Lung (tissue), 11 donors: ENCODE measurements at regions not wholly inside any gene's neighbourhood (a gene's known extent, or its start where the extent isn't known, plus 50 kb on each side); places are given as distances from the start of the nearest gene placed in this dataset.
A peak's percentile ranks its signal among the peaks of the same experiment; 100 is the strongest.

Experiments
- ATAC-seq: fragments of 200-7000 bp; cut with Tn5 transposase; one replicate; pipeline ENCODE4 v1.9.1; 2020; ENCODE audit warnings: moderate number of reproducible peaks; ENCODE audit not compliant: insufficient read depth, low FRiP score
- DNase-seq, 3 donors: peaks; one replicate each; pipeline ENCODE4 v3.0.0-alpha.2; 2013 to 2017
- H3K27ac ChIP-seq, 2 donors: one replicate each; pipeline ENCODE4 v1.5.1; 2013; ENCODE audit warnings: mild to moderate bottlenecking in 2 of 2, moderate library complexity in 2 of 2, control low read depth in 1 of 2, inconsistent platforms in 1 of 2, low read depth in 1 of 2, low read length in 1 of 2
- H3K27me3 ChIP-seq, 3 donors: one replicate each; pipeline ENCODE4 v1.5.1; 2013; ENCODE audit warnings: low read length in 2 of 3; ENCODE audit not compliant: control insufficient read depth in 3 of 3, insufficient read depth in 3 of 3
- H3K36me3 ChIP-seq, 4 donors: one replicate each; pipeline ENCODE4 v1.5.1; 2013; ENCODE audit warnings: low read length in 4 of 4, mild to moderate bottlenecking in 1 of 4, moderate library complexity in 1 of 4; ENCODE audit not compliant: control insufficient read depth in 4 of 4, insufficient read depth in 4 of 4
- H3K4me1 ChIP-seq, 5 donors: one replicate each; pipeline ENCODE4 v1.5.1; 2013; ENCODE audit warnings: low read length in 5 of 5, mild to moderate bottlenecking in 2 of 5, moderate library complexity in 1 of 5; ENCODE audit not compliant: control insufficient read depth in 5 of 5, insufficient read depth in 5 of 5
- H3K4me3 ChIP-seq: one replicate; pipeline ENCODE4 v1.5.1; 2013; ENCODE audit warnings: mild to moderate bottlenecking, control low read depth, moderate library complexity
- H3K9ac ChIP-seq, 2 donors: one replicate each; pipeline ENCODE4 v1.5.1; 2013; ENCODE audit warnings: low read length in 2 of 2, control low read depth in 1 of 2; ENCODE audit not compliant: insufficient read depth in 1 of 2
- H3K9me3 ChIP-seq, 4 donors: one replicate each; pipeline ENCODE4 v1.5.1; 2013; ENCODE audit warnings: low read length in 3 of 4, mild to moderate bottlenecking in 1 of 4, moderate library complexity in 1 of 4; ENCODE audit not compliant: control insufficient read depth in 4 of 4, insufficient read depth in 3 of 4
- WGBS, 2 donors: extraction: QIAGEN DNeasy Blood & Tissue Kit; methylation state at CpG; one replicate each; pipeline ENCODE4 v1.1.7; 2013; 5-methylcytosine and 5-hydroxymethylcytosine counted together
- TF ChIP-seq, protein P1 (sequence below): IDR thresholded peaks from 2 replicates; pipeline ENCODE4 v1.5.1; 2012; ENCODE audit warnings: mild to moderate bottlenecking; ENCODE audit errors: control extremely low read depth, extremely low read depth
- donor health status: control.
- donor health status: control.
- donor health status: Bipolar disorder and iron deficiency.
- donor health status: healthy.
- donor health status: DM: yes; HTN: yes; CAD: no.

DNA sequence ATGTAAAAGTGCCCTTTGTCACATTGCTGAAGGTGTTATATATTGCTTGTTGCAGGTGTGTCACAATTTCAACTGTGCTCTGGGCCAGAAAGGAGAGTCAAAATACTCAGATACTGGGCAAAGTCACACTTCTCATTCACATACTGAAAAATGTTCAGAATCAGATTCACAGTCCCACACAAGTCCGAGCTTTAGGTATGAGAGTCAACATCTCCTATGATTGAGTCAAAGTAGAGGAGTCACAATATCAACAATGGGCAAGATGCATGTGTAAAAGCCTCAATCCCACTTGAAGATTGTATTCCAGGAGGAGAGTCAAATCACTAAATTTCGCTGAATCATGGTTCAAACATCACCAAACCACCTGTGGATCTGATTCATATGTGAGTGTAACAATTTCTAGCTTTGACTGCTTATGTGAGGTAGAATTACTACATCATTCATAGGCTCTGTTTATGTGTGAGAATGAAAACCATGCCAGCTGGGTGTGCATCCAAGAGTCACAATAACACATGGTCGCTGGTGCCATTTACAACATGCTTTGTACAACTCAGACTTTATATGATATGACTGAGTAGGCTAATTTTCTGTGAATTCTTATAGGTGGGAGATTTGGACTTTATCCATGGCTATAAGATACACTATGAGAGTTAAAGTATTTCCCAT, 1039.8 kb upstream of the AMELY start:
- Histone ChIP-seq H3K9me3 (no peaks in the 10 kb centered on the region), H3K4me1 (no peaks in the 10 kb centered on the region), H3K36me3 (no peaks in the 10 kb centered on the region), H3K9ac (no peak overlapping the region), H3K27me3 (no peaks in the 10 kb centered on the region), H3K4me3 (no peak overlapping the region), H3K27ac (no peak overlapping the region)
- 86% methylated on average over 3 of the region's 3 CpGs; no CpG with 5 or more reads in 1 of the 2 donors for WGBS, 2 donors
- ATAC-seq (no peak), DNase-seq (no peak)
- TF ChIP-seq, protein P1, sequence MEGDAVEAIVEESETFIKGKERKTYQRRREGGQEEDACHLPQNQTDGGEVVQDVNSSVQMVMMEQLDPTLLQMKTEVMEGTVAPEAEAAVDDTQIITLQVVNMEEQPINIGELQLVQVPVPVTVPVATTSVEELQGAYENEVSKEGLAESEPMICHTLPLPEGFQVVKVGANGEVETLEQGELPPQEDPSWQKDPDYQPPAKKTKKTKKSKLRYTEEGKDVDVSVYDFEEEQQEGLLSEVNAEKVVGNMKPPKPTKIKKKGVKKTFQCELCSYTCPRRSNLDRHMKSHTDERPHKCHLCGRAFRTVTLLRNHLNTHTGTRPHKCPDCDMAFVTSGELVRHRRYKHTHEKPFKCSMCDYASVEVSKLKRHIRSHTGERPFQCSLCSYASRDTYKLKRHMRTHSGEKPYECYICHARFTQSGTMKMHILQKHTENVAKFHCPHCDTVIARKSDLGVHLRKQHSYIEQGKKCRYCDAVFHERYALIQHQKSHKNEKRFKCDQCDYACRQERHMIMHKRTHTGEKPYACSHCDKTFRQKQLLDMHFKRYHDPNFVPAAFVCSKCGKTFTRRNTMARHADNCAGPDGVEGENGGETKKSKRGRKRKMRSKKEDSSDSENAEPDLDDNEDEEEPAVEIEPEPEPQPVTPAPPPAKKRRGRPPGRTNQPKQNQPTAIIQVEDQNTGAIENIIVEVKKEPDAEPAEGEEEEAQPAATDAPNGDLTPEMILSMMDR: no peak

DNA sequence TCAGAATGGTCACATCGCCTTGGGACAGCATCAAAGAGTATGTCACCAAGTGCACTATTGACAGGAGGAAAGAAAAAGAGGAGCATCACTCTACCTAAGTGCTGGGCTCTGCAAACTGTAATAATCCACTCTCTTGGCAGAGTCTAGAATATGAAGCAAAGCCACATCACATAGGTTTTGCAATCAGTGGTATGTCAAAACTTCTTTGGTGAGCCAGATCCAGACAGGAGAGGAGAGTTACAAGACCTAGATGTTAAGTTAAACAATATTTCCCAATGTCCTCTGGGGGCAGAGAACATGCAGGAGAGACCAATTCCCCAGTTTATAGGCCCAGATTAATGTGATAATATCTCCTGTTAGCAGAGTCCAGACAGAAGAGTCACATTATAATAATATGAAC, 1032.6 kb upstream of the AMELY start:
- Histone ChIP-seq H3K4me3 (no peak overlapping the region), H3K4me1 (no peaks in the 10 kb centered on the region), H3K36me3 (no peaks in the 10 kb centered on the region), H3K9ac (no peak overlapping the region), H3K9me3 (no peaks in the 10 kb centered on the region), H3K27ac (no peak overlapping the region), H3K27me3 (no peaks in the 10 kb centered on the region)
- no peak for DNase-seq
- WGBS, 2 donors: 73% methylated on average over 1 of the region's 1 CpG; no CpG with 5 or more reads in 1 of the 2 donors
- TF ChIP-seq, protein P1: no peak
- no peak for ATAC-seq

DNA sequence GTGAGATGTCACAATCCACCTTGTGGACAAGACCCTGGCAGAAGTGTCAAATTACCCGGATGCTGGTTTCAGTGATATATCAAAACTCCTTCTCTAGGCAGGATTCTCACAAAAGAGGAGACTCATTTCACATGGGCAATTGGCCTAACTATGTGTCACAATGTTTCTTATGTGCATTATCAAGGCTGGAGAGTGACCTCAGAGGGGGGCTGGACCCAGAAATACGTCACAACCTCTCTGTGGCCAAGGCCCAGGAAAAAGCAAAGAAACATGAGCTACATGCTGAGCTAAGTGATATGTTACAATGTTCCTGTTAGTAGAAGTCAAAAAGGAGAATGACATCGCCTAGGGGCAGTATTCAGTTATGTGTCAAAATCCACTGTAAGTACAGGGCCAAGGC, 1031.2 kb upstream of the AMELY start:
- Histone ChIP-seq H3K9me3 (no peaks in the 10 kb centered on the region), H3K36me3 (no peaks in the 10 kb centered on the region), H3K4me3 (no peak overlapping the region), H3K9ac (no peak overlapping the region), H3K27ac (no peak overlapping the region), H3K4me1 (no peaks in the 10 kb centered on the region), H3K27me3 (no peaks in the 10 kb centered on the region)
- DNase-seq (peak in 1 of 3 donors; percentile 26), ATAC-seq (no peak)
- TF ChIP-seq, protein P1: no peak
- WGBS, 2 donors: 70% methylated on average over 3 of the region's 3 CpGs; no CpG with 5 or more reads in 1 of the 2 donors

DNA sequence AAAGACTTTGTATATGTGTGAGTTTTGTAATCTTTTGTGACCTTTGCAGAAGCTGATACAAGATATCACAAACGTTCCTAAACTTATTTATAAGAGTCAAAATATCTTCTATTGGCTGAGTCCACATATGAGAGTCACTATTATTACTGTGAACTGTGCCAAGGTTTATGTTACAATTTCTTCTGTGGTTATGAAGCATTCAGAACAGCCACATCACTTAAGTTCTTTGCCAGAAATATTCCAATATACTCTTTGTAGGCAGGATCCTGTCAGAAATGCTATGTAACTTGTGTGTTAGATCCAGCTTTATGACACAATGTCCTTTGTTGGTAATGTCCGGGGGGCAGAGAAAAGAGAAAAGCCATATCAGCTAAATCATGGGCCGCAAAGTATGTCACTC, 1030.3 kb upstream of the AMELY start:
- H3K27ac ChIP-seq: no peak overlapping the region
- no peak overlapping the region for H3K4me3 ChIP-seq
- TF ChIP-seq, protein P1: no peak
- DNase-seq (peak in 1 of 3 donors; percentile 14), ATAC-seq (no peak)
- H3K36me3 ChIP-seq: no peaks in the 10 kb centered on the region
- H3K27me3 ChIP-seq: no peaks in the 10 kb centered on the region
- 80% methylated on average over 3 of the region's 3 CpGs; no CpG with 5 or more reads in 1 of the 2 donors for WGBS, 2 donors
- no peak overlapping the region for H3K9ac ChIP-seq
- H3K4me1 ChIP-seq: no peaks in the 10 kb centered on the region
- H3K9me3 ChIP-seq: no peaks in the 10 kb centered on the region
